GM19240 (cell line): ENCODE measurements at regions not wholly inside any gene's neighbourhood (a gene's known extent, or its start where the extent isn't known, plus 50 kb on each side); places are given as distances from the start of the nearest gene placed in this dataset.

Experiments used
- DNase-seq: peaks from one replicate; pipeline ENCODE4 v3.0.0; 2011; ENCODE audit warnings: low spot score; ENCODE audit not compliant: insufficient read length

GRCh38 chr7:46343802-46344201 is 422.7 kb upstream of the IGFBP3 start:
- DNase-seq = no peak

DNA sequence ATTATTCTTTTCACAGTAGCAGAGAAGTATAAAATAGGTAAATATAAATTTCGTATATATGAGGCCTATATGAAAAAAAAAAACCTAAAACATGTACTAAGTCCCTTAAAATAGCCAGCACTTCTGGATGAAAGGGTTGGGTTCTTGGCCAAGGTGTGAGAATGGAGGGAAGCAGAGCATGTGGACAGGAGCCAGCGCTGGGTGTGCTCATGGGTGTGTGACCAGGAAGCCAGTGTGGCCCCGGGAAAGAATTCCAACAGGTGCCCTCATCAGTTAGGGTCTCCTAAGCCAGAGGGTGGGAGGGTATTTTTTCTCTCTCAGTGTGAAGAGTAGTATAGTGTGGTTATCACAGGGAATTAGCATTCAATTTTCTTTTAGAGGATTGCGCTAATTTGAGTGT is 401.9 kb upstream of the IGFBP3 start:
- DNase-seq = no peak

DNA sequence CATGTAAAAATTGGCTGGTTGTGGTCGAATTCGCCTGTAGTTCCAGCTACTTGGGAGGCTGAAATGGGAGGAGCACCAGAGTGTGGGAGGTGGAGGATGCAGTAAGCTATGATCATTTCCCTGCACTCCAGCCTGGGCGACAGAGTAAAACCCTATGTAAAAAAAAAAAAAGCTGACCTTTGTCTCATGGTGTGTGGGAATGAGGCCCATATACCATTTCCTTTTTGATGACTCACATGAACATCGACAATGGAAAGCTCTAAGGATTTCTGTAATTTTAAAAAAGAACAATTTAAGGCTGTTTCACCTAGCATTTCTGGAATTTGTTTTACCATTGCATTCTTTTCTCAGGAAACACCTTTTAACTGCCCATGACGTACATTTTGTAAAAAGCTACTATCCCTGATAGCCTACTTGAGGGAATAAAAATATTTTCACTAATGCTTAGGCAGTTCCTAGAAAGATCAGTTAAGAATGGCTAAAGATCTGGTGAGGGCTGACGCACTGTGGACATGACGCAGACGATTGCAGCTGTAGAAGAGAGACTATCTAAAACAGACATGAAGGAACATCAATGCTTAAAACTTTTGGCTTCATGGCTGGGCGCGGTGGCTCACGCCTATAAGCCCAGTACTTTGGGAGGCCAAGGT is 400.6 kb upstream of the IGFBP3 start:
- DNase-seq = no peak

DNA sequence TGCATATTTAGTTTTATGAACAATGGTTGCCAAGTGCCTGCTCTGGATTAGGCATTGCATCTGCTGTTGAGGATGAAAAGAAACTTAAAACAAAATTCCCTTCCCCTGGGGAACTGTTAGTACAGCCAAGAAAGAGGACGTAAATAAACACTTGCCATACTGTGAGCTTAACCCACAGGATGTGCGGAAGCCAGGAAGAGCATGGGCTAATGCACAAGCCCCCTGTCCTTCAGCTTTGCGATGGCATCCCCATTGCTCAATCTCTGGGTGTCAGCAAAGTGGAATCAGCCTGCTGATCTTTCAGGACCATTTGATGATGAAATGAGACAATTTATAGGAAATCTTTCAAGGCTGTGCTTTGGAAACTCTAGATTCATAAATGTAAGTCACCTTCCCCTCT is 399.9 kb upstream of the IGFBP3 start:
- DNase-seq = no peak

DNA sequence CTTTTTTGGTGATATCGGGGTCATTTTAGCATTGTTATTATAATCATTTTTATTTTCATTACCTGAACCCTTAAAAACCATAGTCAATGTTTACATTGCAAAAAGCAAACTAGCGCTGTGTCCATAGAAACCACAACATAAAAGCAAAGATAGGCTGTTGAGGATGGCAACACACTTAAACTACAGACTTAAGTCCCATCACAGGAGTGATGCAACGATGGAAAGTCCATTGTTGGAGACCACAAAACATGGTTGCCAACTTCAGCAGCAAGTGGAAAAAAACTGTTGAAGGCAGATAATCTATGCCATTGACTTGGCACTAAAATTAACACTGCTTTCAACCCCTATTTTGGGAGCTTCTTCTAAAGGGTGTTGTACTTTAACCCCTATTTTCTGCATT is 398.8 kb upstream of the IGFBP3 start:
- no peak for DNase-seq

DNA sequence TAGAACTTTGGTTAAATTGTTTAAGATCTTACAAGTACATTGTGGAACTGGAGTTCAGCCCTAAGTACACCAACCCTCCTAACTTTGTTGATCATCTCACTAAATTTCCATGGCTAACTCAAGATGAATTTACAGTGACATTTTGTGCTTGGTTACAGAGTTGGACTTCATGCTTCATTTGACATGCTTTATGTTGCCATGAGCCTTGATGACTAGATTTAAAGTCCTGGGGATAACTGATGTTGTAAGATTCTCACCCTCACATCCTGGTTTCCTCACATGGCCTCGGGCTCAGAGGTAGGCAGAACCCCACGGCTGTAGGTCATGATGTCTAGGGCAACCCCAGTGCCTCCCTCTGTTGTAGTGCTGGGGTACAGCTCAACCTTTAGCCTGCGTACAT is 397.2 kb upstream of the IGFBP3 start:
- DNase-seq = no peak

DNA sequence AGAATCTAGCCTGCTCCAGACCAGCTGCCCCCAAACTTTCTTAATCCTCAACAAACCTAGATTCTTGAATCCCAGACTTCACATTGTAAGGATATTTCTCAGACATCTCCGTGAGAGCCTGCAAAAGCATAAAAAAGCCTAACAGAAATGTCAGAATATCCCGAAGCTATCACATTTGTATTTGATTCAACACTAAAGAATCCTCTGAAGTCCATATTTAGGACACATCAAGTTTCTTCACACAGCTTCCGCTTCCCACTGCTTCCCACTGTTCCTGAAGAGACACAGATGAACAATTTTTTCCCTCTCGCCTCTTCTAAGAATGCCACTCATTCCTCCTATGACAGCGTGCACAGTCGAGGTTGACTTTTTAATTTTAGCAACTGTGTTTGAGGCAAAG is 396.2 kb upstream of the IGFBP3 start:
- DNase-seq = no peak

DNA sequence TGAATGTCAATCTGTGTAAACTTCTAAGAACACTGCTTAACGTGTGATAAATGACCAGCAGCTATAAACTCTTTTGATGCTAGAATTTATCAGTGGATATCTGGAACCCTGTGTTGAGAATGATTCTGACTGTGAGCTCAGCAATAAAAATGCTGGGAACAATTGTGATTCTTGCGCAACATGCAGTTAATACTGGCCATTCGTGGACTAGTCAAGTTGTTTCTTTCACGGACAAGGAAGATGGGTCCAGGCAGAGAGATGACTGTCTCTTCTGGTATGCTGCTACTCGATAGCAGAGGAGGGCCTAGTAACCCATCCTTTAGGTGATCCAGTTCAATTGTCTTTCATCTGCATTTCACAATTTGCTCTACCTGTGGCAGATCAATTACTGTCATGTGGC is 394.8 kb upstream of the IGFBP3 start:
- DNase-seq = no peak

DNA sequence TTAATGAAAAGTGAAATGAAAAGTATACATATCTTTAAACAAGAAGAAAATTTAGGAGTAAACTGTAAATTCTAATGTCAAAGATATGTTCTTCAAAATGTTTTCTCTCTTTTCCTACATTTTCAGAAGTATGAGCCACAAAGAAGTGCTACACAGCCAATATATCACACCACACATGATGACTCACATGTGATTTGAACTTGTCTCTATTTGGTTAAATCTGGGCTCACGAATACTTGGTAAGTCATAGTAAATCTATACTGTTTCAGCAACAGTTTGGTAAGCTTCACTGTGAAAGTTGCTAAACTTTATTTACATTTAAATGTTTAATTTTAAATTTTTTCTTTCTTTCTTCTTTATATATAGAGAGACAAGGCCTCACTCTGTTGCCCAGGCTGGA is 380.6 kb upstream of the IGFBP3 start:
- no peak for DNase-seq

GRCh38 chr7:46297515-46297914 is 376.4 kb upstream of the IGFBP3 start:
- no peak for DNase-seq

- no peak for DNase-seq
These were observed 375.5 kb upstream of the IGFBP3 start for GRCh38 chr7:46296526-46296925.

DNA sequence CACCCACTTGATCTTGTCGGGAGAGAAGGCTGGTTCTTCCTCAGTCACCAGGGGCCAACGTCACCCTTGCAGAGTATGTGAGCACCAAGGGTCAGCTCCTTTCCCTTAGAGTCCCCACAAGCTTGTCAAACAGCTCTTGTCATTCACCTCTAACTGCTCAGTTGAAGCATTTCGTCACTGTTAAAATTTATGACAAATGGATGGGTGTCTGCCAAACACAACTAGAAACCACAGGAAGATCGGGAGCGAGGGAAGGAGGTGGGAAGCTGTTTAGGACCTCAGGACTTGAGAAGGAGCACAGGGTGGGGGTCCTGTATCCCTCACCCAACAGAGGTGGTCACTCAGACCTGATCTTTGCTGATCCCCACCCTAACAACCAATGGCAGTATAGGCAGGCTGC is 373.3 kb upstream of the IGFBP3 start:
- DNase-seq = no peak

DNA sequence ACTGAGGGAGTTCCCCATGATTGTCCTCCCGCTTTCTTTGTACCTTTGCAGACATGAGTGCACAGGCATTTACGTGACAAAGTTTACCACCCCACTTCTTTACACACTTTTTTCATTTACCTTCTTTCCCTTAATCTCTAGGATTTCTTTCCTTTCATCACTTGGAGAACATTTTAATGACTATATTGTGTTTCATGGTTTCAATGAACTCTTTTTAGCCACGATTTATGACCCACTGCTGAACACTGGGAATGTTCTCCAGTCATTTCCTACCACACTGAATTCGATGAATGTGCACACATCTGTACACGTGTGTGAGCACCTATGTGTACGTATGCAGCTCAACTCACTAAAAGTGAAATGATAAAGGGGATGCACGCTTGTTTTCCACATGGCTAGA is 371.7 kb upstream of the IGFBP3 start:
- no peak for DNase-seq

- DNase-seq = no peak
These were observed 370.6 kb upstream of the IGFBP3 start for GRCh38 chr7:46291601-46292150.

DNA sequence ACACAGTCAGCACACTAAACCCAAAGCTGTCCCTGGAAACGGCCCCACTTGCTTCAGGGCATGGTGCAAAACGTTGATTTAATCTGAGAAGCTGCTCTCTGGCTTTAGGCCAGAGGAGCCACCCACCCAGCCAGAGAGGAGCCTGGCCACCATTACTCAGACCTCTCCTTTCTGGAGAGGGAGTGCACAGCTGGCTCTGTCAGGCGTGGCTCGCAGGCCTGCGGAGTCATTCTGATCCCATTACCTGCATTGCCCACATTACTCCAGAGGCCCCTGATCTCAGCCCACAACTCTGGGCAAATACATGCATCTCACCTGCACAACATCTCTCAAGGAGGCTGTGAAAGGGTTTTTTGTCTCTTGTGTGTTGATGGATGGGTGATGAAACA is 370.0 kb upstream of the IGFBP3 start:
- DNase-seq = no peak

DNA sequence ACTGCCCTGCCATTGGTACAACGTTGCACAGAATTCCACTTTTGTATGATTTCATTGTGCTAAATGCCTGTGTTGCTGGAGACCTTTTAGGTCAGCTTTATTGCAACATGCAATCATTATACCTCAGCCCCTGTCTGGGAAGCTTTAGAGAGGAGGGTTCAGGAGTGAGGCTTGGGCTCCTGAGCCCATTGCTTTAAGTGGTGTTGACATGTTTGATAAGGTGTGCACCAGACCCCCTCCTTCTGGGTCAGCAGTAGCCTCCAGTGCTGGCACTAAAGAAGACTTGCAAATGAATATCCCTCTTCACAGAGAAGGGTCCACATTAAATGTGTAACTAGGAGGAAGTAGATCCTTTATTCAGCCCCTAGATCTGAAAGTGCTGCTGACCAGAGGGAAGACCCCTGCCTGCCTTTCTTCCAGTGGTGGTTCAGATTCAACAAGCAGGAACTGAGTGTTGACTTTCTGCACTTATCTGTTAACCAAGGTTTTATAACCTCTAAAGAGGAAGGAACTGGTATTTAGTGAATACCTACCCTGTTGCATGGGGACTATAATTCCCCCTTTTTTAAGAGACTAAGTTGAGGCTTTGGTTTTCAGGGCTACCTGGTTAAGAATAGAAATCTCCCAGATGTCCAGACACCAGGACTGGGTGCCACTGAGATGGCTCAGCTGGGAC is 369.4 kb upstream of the IGFBP3 start:
- DNase-seq = no peak

- no peak for DNase-seq
These were observed 367.8 kb upstream of the IGFBP3 start for GRCh38 chr7:46288861-46289260.

GRCh38 chr7:46288010-46288409 is 366.9 kb upstream of the IGFBP3 start:
- DNase-seq = no peak

DNA sequence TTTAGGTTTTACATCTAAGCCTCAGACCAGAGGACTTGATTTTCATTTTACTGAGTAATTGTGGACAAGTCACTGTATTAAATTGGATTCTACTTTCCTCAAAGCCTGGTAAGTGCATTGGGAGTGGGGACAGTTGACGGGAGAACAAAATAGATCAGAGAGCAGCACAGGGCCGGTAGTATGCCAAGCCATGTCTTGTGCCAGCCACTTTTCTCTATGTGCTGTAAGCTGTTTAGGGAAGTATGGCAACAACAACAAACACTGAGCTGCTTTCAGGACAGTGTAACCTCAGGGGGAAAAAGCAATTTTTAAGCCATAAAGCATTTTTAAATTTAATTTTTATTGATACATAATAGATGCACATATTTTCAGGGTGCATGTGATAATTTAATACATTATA is 365.9 kb upstream of the IGFBP3 start:
- no peak for DNase-seq

GRCh38 chr7:46286356-46286755 is 365.3 kb upstream of the IGFBP3 start:
- no peak for DNase-seq

- no peak for DNase-seq
These were observed 364.8 kb upstream of the IGFBP3 start for GRCh38 chr7:46285878-46286277.

DNA sequence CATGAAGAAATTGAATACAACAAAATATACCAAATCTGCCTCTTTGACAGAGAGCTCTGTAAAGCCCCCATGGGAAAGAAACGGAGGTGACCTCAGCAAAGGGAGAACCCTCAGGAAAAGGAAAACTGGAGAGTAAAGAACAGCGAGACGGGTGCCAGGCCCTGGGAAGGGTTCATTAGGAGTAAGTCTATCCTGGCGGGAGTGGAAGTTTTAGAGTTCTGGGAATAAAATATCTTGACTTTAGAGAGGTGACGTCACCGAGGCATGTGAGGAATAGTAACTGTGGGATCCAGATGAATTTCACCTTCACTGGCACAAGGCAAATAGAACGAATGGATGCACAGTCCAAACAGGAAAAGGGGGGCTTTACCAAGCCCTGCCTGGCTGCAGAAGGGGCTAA is 362.8 kb upstream of the IGFBP3 start:
- DNase-seq = no peak

DNA sequence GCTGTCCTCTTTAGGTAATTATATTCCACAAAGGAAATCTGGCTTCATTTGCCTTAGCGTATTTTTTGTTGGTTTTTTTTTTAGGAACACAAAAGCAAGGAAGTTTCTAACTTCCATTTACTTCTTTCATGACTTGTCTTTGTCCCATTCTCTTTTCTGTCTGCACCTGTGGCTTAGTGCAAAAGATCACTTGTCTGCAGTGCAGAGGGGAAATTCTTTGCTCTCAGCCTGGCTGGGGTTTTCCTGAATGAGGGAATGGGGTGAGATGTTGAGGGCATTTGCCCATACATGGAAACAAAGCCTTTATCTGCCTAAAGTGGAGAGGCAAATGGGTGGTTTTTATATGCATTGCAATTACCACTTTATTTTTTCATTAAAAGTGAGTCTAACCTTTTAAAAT is 361.1 kb upstream of the IGFBP3 start:
- DNase-seq = no peak
